Esophagus muscularis mucosa (tissue), 4 donors: ENCODE measurements at regions not wholly inside any gene's neighbourhood (a gene's known extent, or its start where the extent isn't known, plus 50 kb on each side); places are given as distances from the start of the nearest gene placed in this dataset.

ENCODE experiments used
- EP300 ChIP-seq: sonication (generic); formaldehyde crosslinking; IDR thresholded peaks from one replicate; pipeline ENCODE4 v1.6.1; 2017; ENCODE audit warnings: antibody characterized with exemption
- POLR2AphosphoS5 ChIP-seq, 2 donors: sonication (generic); formaldehyde crosslinking; IDR thresholded peaks; one replicate each; pipeline ENCODE4 v1.6.1; 2017; ENCODE audit warnings: antibody characterized with exemption in 2 of 2
- TF ChIP-seq, protein P1 (sequence below), 3 experiments: fragments of 200-600 bp in 2 of 3; fragments of 450-650 bp in 1 of 3; sonication (generic) in 2 of 3; IDR thresholded peaks; one replicate each; pipeline ENCODE4 v1.5.1; 2017 to 2019; ENCODE audit warnings: antibody characterized with exemption in 3 of 3, mild to moderate bottlenecking in 2 of 3, moderate library complexity in 1 of 3

DNA sequence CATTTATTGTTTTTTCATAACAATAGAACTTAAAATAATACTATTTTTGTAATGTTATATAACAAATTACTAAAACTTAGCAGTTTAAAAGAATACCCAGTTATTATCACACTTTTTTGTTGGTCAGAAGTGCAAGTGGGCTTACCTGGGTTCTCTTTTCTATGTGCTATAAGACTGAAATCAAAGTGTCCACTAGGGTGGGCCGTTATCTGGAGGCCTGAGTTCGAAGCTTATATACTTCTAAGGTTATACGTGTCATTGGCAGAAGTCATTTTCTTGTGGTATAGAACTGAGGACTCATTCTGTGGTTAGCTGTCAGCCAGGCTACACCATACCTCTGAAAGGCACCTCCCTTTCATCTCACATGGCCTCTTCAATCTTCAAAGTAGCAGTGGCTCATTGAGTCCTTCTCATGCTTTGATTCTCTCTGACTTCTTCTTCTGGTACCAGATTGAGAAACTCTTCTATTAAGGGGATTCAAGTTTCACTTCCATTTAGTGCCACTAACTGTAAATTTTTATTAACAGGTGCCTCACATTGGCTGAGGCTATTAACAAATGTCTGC is 414.3 kb downstream of the AMY1C start:
- TF ChIP-seq POLR2AphosphoS5 (IDR thresholded peaks at IDR 0.05) (no peak), EP300 (no peak)
- TF ChIP-seq, protein P1, sequence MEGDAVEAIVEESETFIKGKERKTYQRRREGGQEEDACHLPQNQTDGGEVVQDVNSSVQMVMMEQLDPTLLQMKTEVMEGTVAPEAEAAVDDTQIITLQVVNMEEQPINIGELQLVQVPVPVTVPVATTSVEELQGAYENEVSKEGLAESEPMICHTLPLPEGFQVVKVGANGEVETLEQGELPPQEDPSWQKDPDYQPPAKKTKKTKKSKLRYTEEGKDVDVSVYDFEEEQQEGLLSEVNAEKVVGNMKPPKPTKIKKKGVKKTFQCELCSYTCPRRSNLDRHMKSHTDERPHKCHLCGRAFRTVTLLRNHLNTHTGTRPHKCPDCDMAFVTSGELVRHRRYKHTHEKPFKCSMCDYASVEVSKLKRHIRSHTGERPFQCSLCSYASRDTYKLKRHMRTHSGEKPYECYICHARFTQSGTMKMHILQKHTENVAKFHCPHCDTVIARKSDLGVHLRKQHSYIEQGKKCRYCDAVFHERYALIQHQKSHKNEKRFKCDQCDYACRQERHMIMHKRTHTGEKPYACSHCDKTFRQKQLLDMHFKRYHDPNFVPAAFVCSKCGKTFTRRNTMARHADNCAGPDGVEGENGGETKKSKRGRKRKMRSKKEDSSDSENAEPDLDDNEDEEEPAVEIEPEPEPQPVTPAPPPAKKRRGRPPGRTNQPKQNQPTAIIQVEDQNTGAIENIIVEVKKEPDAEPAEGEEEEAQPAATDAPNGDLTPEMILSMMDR (IDR thresholded peaks at IDR 0.05) = no peak
